HUDEP-2 (cell line): ENCODE measurements at regions not wholly inside any gene's neighbourhood (a gene's known extent, or its start where the extent isn't known, plus 50 kb on each side); places are given as distances from the start of the nearest gene placed in this dataset.

Source experiments
- DNase-seq, 76 experiments: peaks; one replicate each; lab custom pipeline; 2025; ENCODE audit not compliant: unreplicated experiment in 76 of 76; lab: John Stamatoyannopoulos, UW

- no peak for DNase-seq
These were observed 98.2 kb upstream of the AGTR1 start for GRCh38 chr3:148599481-148599880.

GRCh38 chr3:148600440-148600839 lies 97.3 kb upstream of the AGTR1 start:
- no peak for DNase-seq

- DNase-seq: no peak
These were observed 96.6 kb upstream of the AGTR1 start for GRCh38 chr3:148600902-148601765.

- DNase-seq: no peak
These were observed 95.7 kb upstream of the AGTR1 start for GRCh38 chr3:148601766-148602685.

- DNase-seq: no peak
These were observed 93.2 kb upstream of the AGTR1 start for GRCh38 chr3:148604270-148605085.

- DNase-seq: no peak
These were observed 92.2 kb upstream of the AGTR1 start for GRCh38 chr3:148605521-148605920.

GRCh38 chr3:148606979-148607378 lies 90.7 kb upstream of the AGTR1 start:
- no peak for DNase-seq

GRCh38 chr3:148607491-148607890 lies 90.2 kb upstream of the AGTR1 start:
- DNase-seq: no peak

- no peak for DNase-seq
These were observed 85.4 kb upstream of the AGTR1 start for GRCh38 chr3:148612278-148612677.

GRCh38 chr3:148615382-148615781 lies 82.3 kb upstream of the AGTR1 start:
- DNase-seq: no peak

- DNase-seq: no peak
These were observed 72.5 kb upstream of the AGTR1 start for GRCh38 chr3:148625095-148625736.

- DNase-seq: no peak
These were observed 71.7 kb upstream of the AGTR1 start for GRCh38 chr3:148625991-148626390.

- no peak for DNase-seq
These were observed 68.7 kb upstream of the AGTR1 start for GRCh38 chr3:148629006-148629405.

GRCh38 chr3:148631124-148631903 lies 66.4 kb upstream of the AGTR1 start:
- DNase-seq: no peak

- no peak for DNase-seq
These were observed 56.0 kb upstream of the AGTR1 start for GRCh38 chr3:148641722-148642121.

GRCh38 chr3:148642214-148642613 lies 55.5 kb upstream of the AGTR1 start:
- no peak for DNase-seq

GRCh38 chr3:148642616-148643015 lies 55.1 kb upstream of the AGTR1 start:
- no peak for DNase-seq

GRCh38 chr3:148643389-148643840 lies 54.3 kb upstream of the AGTR1 start:
- DNase-seq: no peak

GRCh38 chr3:148646126-148646665 lies 51.5 kb upstream of the AGTR1 start:
- DNase-seq: no peak
